Chondrocyte (in vitro differentiated cells): ENCODE measurements at regions not wholly inside any gene's neighbourhood (a gene's known extent, or its start where the extent isn't known, plus 50 kb on each side); places are given as distances from the start of the nearest gene placed in this dataset.

Experiments
- DNase-seq: peaks from one replicate; pipeline ENCODE4 v3.0.0; 2021; ENCODE audit warnings: mixed read lengths, low spot score
- H3K27ac Mint-ChIP-seq: one replicate; pipeline ENCODE4 v1.8.0; 2021; ENCODE audit warnings: mild to moderate bottlenecking, moderate library complexity, mixed read lengths; ENCODE audit not compliant: unreplicated experiment
- H3K27me3 Mint-ChIP-seq: 2 replicates; pipeline ENCODE4 v1.8.0; 2021; ENCODE audit warnings: low read depth, mixed read lengths
- H3K36me3 Mint-ChIP-seq: 2 replicates; pipeline ENCODE4 v1.8.0; 2021; ENCODE audit warnings: low read depth, mixed read lengths
- H3K4me1 Mint-ChIP-seq: 2 replicates; pipeline ENCODE4 v1.8.0; 2021; ENCODE audit warnings: low read depth, mild to moderate bottlenecking, mixed read lengths
- H3K4me3 Mint-ChIP-seq: one replicate; pipeline ENCODE4 v1.8.0; 2021; ENCODE audit warnings: mild to moderate bottlenecking, moderate library complexity, mixed read lengths; ENCODE audit not compliant: unreplicated experiment
- H3K9me3 Mint-ChIP-seq: 2 replicates; pipeline ENCODE4 v1.8.0; 2021; ENCODE audit warnings: low read depth, mixed read lengths
- CTCF ChIP-seq: fragments of 200-600 bp; sonication (generic); IDR thresholded peaks from 2 replicates; pipeline ENCODE4 v1.5.0; 2021; ENCODE audit warnings: antibody characterized with exemption, mild to moderate bottlenecking, moderate library complexity

GRCh38 chr11:103680826-103681225 lies 355.6 kb upstream of the DDI1 start:
- no peak for TF ChIP-seq CTCF
- H3K27me3 Mint-ChIP-seq: peaks cover 3% of the 10 kb centered on the region
- peaks cover 4% of the 10 kb centered on the region for H3K9me3 Mint-ChIP-seq
- no peak overlapping the region for H3K4me3 Mint-ChIP-seq
- no peak for DNase-seq
- H3K36me3 Mint-ChIP-seq: no peaks in the 10 kb centered on the region
- H3K27ac Mint-ChIP-seq: no peak overlapping the region
- peaks cover 11% of the 10 kb centered on the region for H3K4me1 Mint-ChIP-seq

GRCh38 chr11:103681855-103682254 lies 354.6 kb upstream of the DDI1 start:
- no peak for TF ChIP-seq CTCF
- Mint-ChIP-seq H3K4me1 (peaks cover 11% of the 10 kb centered on the region), H3K27me3 (peaks cover 1% of the 10 kb centered on the region), H3K27ac (no peak overlapping the region), H3K9me3 (peaks cover 7% of the 10 kb centered on the region), H3K4me3 (no peak overlapping the region), H3K36me3 (no peaks in the 10 kb centered on the region)
- no peak for DNase-seq

GRCh38 chr11:103682318-103683184 lies 353.9 kb upstream of the DDI1 start:
- Mint-ChIP-seq H3K27ac (no peak overlapping the region), H3K36me3 (no peaks in the 10 kb centered on the region), H3K9me3 (peaks cover 12% of the 10 kb centered on the region), H3K4me1 (peaks cover 11% of the 10 kb centered on the region), H3K4me3 (no peak overlapping the region), H3K27me3 (peaks cover 1% of the 10 kb centered on the region)
- TF ChIP-seq CTCF: peak; percentile 88
- no peak for DNase-seq

- peaks cover 1% of the 10 kb centered on the region for H3K27me3 Mint-ChIP-seq
- H3K27ac Mint-ChIP-seq: no peak overlapping the region
- H3K4me3 Mint-ChIP-seq: no peak overlapping the region
- H3K4me1 Mint-ChIP-seq: peaks cover 11% of the 10 kb centered on the region
- DNase-seq: no peak
- no peaks in the 10 kb centered on the region for H3K36me3 Mint-ChIP-seq
- peaks cover 12% of the 10 kb centered on the region for H3K9me3 Mint-ChIP-seq
- no peak for TF ChIP-seq CTCF
Measured at GRCh38 chr11:103683576-103683975, 352.9 kb upstream of the DDI1 start.

GRCh38 chr11:103688924-103689323 lies 347.5 kb upstream of the DDI1 start:
- Mint-ChIP-seq H3K9me3 (peaks cover 12% of the 10 kb centered on the region), H3K27ac (no peak overlapping the region), H3K36me3 (no peaks in the 10 kb centered on the region), H3K4me3 (no peak overlapping the region), H3K27me3 (peaks cover 8% of the 10 kb centered on the region), H3K4me1 (no peaks in the 10 kb centered on the region)
- DNase-seq: no peak
- no peak for TF ChIP-seq CTCF
